ENCODE measurements at regions not wholly inside any gene's neighbourhood (a gene's known extent, or its start where the extent isn't known, plus 50 kb on each side); places are given as distances from the start of the nearest gene placed in this dataset.

DNA sequence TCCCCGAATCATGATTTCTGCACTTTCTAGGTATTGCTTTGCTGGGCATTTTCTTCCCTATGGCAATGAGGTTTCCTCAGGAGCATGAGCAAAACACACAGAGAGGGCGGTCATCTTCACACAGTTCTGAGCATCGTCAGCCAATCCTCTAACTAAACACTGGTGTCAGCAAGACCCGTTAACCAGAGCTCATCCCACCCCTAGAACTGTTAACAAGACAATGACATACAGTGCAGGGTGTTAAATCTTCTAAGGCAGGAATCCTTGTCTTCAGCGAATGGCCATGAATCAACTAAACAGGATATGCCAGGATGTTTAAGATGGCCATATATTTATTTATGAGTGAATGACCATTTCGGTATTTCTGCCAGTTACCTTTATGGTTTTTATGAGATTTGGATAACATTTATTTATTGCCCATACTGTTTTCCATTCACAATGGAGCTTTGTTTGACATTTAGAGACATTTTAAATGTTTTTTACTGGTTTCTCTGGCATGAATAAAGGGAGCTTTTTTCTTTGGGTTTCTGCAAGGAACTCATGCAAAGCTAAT is 411.5 kb upstream of the PROK2 start:
- H3K4me3 ChIP-seq (ENCODE audit: low read depth, low read length): no peak overlapping the region
- TF ChIP-seq, protein P1, sequence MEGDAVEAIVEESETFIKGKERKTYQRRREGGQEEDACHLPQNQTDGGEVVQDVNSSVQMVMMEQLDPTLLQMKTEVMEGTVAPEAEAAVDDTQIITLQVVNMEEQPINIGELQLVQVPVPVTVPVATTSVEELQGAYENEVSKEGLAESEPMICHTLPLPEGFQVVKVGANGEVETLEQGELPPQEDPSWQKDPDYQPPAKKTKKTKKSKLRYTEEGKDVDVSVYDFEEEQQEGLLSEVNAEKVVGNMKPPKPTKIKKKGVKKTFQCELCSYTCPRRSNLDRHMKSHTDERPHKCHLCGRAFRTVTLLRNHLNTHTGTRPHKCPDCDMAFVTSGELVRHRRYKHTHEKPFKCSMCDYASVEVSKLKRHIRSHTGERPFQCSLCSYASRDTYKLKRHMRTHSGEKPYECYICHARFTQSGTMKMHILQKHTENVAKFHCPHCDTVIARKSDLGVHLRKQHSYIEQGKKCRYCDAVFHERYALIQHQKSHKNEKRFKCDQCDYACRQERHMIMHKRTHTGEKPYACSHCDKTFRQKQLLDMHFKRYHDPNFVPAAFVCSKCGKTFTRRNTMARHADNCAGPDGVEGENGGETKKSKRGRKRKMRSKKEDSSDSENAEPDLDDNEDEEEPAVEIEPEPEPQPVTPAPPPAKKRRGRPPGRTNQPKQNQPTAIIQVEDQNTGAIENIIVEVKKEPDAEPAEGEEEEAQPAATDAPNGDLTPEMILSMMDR (IDR thresholded peaks at IDR 0.05; ENCODE audit: borderline replicate concordance, insufficient read depth, low read depth, low read length): no peak

DNA sequence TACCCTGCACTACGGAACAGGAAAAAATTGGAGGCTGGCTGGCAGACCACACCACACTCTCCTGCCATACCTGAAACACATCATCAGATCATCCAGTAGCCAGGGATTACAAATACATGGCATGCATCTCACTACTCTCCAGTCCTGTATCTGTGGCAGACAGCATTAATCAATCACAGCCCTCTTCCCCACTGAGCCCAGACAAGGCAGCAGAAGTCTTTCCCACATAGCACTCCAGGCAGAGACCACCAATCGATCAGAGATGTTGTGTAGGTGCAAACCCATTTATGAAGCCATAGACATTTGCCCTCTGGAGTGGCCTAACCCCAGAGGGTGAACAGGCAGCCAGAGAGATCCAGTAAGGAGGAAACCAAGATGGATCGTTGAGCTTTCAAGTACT is 410.9 kb upstream of the PROK2 start:
- TF ChIP-seq, protein P1 (IDR thresholded peaks at IDR 0.05; ENCODE audit: borderline replicate concordance, insufficient read depth, low read depth, low read length): no peak
- H3K4me3 ChIP-seq (ENCODE audit: low read depth, low read length): no peak overlapping the region

DNA sequence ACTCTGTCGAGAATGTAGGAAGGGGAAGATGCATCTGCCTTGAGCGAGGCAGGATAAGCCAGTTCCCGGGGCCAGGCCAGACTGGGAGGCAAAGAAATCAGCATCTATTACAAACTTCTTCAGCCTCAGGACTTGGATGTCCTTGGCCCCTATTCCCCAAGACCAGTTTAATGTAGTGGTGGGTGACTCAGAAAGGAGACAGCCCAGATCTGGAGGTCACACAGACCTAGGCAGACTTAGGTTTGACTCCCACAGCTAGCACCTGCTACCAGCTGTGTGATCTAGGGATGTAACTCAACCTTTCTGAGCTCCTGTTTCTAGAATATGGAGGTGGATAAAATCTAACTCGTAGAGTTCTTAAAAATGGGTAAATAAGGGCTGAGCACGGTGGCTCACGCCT is 409.5 kb upstream of the PROK2 start:
- no peak overlapping the region for H3K4me3 ChIP-seq (ENCODE audit: low read depth, low read length)
- TF ChIP-seq, protein P1 (IDR thresholded peaks at IDR 0.05; ENCODE audit: borderline replicate concordance, insufficient read depth, low read depth, low read length): no peak

DNA sequence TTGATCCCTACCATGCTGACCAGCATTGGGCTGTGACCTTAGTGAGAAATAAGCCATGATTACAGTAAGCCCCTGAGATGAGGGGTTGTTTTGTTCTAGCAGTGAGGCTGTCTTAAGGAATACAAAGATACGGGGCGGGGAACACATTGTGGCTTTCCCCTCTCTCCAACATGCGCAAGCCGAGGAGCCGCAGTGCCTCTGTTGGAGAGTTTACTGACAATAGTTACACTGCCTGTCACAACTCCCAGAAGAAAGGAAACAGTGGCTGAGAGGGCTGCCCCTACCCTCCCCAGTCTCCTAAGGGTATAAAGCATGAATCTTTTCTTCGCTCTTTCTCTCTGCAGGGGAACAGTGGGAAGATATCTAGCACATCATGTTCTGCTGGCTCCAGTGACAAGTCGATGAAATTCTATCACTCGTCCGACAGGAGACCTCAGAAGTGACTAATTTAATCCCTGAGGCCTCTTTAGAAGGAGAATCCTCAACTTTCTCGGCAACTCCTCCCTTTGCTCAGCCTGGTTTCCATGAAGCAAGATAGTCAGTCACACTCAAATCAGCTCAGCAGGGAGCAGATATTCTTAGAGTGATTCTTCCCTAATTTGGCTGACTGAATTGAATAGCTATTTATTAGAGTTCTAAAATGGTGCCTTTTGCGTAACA is 409.0 kb upstream of the PROK2 start:
- H3K4me3 ChIP-seq (ENCODE audit: low read depth, low read length): no peak overlapping the region
- TF ChIP-seq, protein P1 (IDR thresholded peaks at IDR 0.05; ENCODE audit: borderline replicate concordance, insufficient read depth, low read depth, low read length): no peak

DNA sequence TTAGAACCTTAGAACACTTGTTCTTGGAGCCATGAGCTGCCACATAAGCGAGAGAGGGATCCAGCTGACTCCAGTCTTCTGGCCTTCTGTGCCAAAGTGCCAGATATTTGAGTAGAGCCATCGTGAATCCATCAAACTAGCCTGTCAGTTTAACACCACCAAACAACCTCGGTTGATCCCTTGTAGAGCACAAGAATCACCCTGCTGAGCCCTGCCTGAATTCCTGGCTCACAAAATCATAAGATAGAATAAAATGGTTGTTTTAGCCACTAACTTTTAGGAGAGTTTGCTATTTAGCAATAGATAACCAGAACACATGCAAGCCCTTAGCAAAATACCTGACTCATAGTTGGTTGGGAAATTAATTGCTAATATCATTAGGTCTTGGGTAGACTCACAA is 407.6 kb upstream of the PROK2 start:
- TF ChIP-seq, protein P1 (IDR thresholded peaks at IDR 0.05; ENCODE audit: borderline replicate concordance, insufficient read depth, low read depth, low read length): no peak
- H3K4me3 ChIP-seq (ENCODE audit: low read depth, low read length): no peak overlapping the region

DNA sequence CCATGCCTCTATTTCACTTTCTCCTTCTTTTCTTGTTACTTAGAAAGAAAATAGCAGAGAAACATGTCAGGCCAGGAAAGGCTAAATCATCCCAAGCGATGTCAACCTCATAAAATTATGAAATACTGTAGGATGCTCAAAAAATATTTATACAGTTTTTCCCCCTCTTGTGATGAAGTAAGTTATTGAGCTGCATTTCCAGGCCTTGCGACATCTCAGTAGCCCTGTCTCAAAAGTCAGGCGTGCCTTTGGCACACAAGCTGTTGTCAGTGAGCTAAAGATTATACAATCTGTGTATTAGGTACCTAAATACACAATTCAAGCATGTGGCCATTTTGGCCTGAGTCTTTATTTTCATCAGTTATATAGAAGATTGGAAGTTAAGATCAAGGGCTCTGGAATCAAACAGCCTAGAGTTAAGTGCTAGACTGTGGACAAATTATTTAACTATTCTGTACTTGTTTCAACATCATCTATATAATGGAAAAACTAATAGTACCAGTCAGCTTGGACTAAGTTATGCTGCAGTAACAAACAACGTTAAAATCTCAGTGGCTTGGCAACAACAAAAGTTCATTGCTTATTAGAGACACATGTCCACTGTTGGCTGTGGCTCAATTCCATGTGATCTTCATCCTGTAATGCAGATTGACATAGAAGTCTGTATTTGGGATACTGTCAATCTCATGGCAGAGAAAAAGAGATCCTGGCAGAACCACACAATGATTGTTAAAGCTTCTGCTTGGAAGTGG is 406.4 kb upstream of the PROK2 start:
- TF ChIP-seq, protein P1 (IDR thresholded peaks at IDR 0.05; ENCODE audit: borderline replicate concordance, insufficient read depth, low read depth, low read length): no peak
- no peak overlapping the region for H3K4me3 ChIP-seq (ENCODE audit: low read depth, low read length)

Measured in GM12875 (cell line).